Muscle layer of duodenum (tissue), 2 donors: ENCODE measurements at regions not wholly inside any gene's neighbourhood (a gene's known extent, or its start where the extent isn't known, plus 50 kb on each side); places are given as distances from the start of the nearest gene placed in this dataset.

Experiments used
- H3K27ac ChIP-seq: one replicate; pipeline ENCODE4 v1.7.0; 2013; ENCODE audit warnings: mild to moderate bottlenecking, low read length
- H3K27me3 ChIP-seq: one replicate; pipeline ENCODE4 v1.7.0; 2013; ENCODE audit warnings: low read depth, mild to moderate bottlenecking, control low read depth, low read length
- H3K36me3 ChIP-seq, 2 donors: one replicate each; pipeline ENCODE4 v1.7.0; 2013; ENCODE audit warnings: low read length in 2 of 2, control low read depth in 1 of 2, mild to moderate bottlenecking in 1 of 2; ENCODE audit not compliant: insufficient read depth in 2 of 2, control insufficient read depth in 1 of 2
- H3K4me1 ChIP-seq, 2 donors: one replicate each; pipeline ENCODE4 v1.7.0; 2013; ENCODE audit warnings: low read length in 2 of 2, mild to moderate bottlenecking in 2 of 2, control low read depth in 1 of 2, moderate library complexity in 1 of 2; ENCODE audit not compliant: insufficient read depth in 2 of 2, control insufficient read depth in 1 of 2
- H3K4me3 ChIP-seq, 2 donors: one replicate each; pipeline ENCODE4 v1.7.0; 2013; ENCODE audit warnings: low read length in 2 of 2, low read depth in 1 of 2, mild to moderate bottlenecking in 1 of 2
- H3K9me3 ChIP-seq, 2 donors: one replicate each; pipeline ENCODE4 v1.7.0; 2013; ENCODE audit warnings: low read length in 2 of 2, control low read depth in 1 of 2, mild to moderate bottlenecking in 1 of 2; ENCODE audit not compliant: control insufficient read depth in 1 of 2
- donor health status: healthy.

GRCh38 chr6:112735129-112735528, 388.0 kb downstream of the RFPL4B start:
- Histone ChIP-seq H3K27me3 (no peaks in the 10 kb centered on the region), H3K36me3 (no peaks in the 10 kb centered on the region), H3K9me3 (no peaks in the 10 kb centered on the region), H3K4me1 (no peaks in the 10 kb centered on the region), H3K4me3 (no peak overlapping the region), H3K27ac (no peak overlapping the region)

GRCh38 chr6:112739766-112740165, 392.6 kb downstream of the RFPL4B start:
- Histone ChIP-seq H3K4me3 (no peak overlapping the region), H3K4me1 (no peaks in the 10 kb centered on the region), H3K36me3 (no peaks in the 10 kb centered on the region), H3K9me3 (no peaks in the 10 kb centered on the region), H3K27me3 (no peaks in the 10 kb centered on the region), H3K27ac (no peak overlapping the region)

- Histone ChIP-seq H3K9me3 (no peaks in the 10 kb centered on the region), H3K4me3 (no peak overlapping the region), H3K36me3 (no peaks in the 10 kb centered on the region), H3K27me3 (no peaks in the 10 kb centered on the region), H3K27ac (no peak overlapping the region), H3K4me1 (no peaks in the 10 kb centered on the region)
These were observed 396.2 kb downstream of the RFPL4B start for GRCh38 chr6:112743323-112743722.

GRCh38 chr6:112744827-112745226, 397.7 kb downstream of the RFPL4B start:
- Histone ChIP-seq H3K4me1 (no peaks in the 10 kb centered on the region), H3K36me3 (no peaks in the 10 kb centered on the region), H3K9me3 (no peaks in the 10 kb centered on the region), H3K27me3 (no peaks in the 10 kb centered on the region), H3K4me3 (no peak overlapping the region), H3K27ac (no peak overlapping the region)

- Histone ChIP-seq H3K27me3 (no peaks in the 10 kb centered on the region), H3K36me3 (no peaks in the 10 kb centered on the region), H3K4me3 (no peak overlapping the region), H3K9me3 (no peaks in the 10 kb centered on the region), H3K4me1 (no peaks in the 10 kb centered on the region), H3K27ac (no peak overlapping the region)
These were observed 398.6 kb downstream of the RFPL4B start for GRCh38 chr6:112745765-112746164.

- Histone ChIP-seq H3K4me1 (no peaks in the 10 kb centered on the region), H3K36me3 (no peaks in the 10 kb centered on the region), H3K27ac (no peak overlapping the region), H3K9me3 (no peaks in the 10 kb centered on the region), H3K4me3 (no peak overlapping the region), H3K27me3 (no peaks in the 10 kb centered on the region)
These were observed 402.5 kb downstream of the RFPL4B start for GRCh38 chr6:112749673-112750072.

- peaks cover 0 to 2% of the 10 kb centered on the region in 2 donors for H3K9me3 ChIP-seq
- H3K27me3 ChIP-seq, result no peaks in the 10 kb centered on the region
- no peak overlapping the region for H3K4me3 ChIP-seq
- H3K27ac ChIP-seq, result no peak overlapping the region
- no peaks in the 10 kb centered on the region for H3K36me3 ChIP-seq
- no peaks in the 10 kb centered on the region for H3K4me1 ChIP-seq
These were observed 405.2 kb downstream of the RFPL4B start for GRCh38 chr6:112752305-112752704.

- Histone ChIP-seq H3K4me1 (no peaks in the 10 kb centered on the region), H3K4me3 (no peak overlapping the region), H3K27ac (no peak overlapping the region), H3K36me3 (no peaks in the 10 kb centered on the region), H3K9me3 (peaks cover 0 to 2% of the 10 kb centered on the region in 2 donors), H3K27me3 (no peaks in the 10 kb centered on the region)
These were observed 405.7 kb downstream of the RFPL4B start for GRCh38 chr6:112752791-112753190.

GRCh38 chr6:112760831-112761230, 413.7 kb downstream of the RFPL4B start:
- H3K27ac ChIP-seq, result no peak overlapping the region
- no peaks in the 10 kb centered on the region for H3K27me3 ChIP-seq
- H3K4me1 ChIP-seq, result no peaks in the 10 kb centered on the region
- H3K9me3 ChIP-seq, result peaks cover 0 to 9% of the 10 kb centered on the region in 2 donors
- no peaks in the 10 kb centered on the region for H3K36me3 ChIP-seq
- no peak overlapping the region for H3K4me3 ChIP-seq

- no peaks in the 10 kb centered on the region for H3K27me3 ChIP-seq
- no peak overlapping the region for H3K27ac ChIP-seq
- H3K9me3 ChIP-seq, result peaks cover 0 to 7% of the 10 kb centered on the region in 2 donors
- no peaks in the 10 kb centered on the region for H3K4me1 ChIP-seq
- no peaks in the 10 kb centered on the region for H3K36me3 ChIP-seq
- no peak overlapping the region for H3K4me3 ChIP-seq
These were observed 414.6 kb downstream of the RFPL4B start for GRCh38 chr6:112761740-112762139.

GRCh38 chr6:112764377-112764776, 417.2 kb downstream of the RFPL4B start:
- no peaks in the 10 kb centered on the region for H3K27me3 ChIP-seq
- H3K9me3 ChIP-seq, result peaks cover 4 to 11% of the 10 kb centered on the region in 2 donors
- H3K4me3 ChIP-seq, result no peak overlapping the region
- H3K27ac ChIP-seq, result no peak overlapping the region
- H3K4me1 ChIP-seq, result no peaks in the 10 kb centered on the region
- H3K36me3 ChIP-seq, result no peaks in the 10 kb centered on the region

- Histone ChIP-seq H3K27ac (no peak overlapping the region), H3K4me3 (no peak overlapping the region), H3K9me3 (peaks cover 4 to 5% of the 10 kb centered on the region in 2 donors), H3K4me1 (no peaks in the 10 kb centered on the region), H3K27me3 (no peaks in the 10 kb centered on the region), H3K36me3 (no peaks in the 10 kb centered on the region)
These were observed 423.2 kb downstream of the RFPL4B start for GRCh38 chr6:112770308-112770707.
